Esophagus squamous epithelium (tissue), 4 donors: ENCODE measurements at regions not wholly inside any gene's neighbourhood (a gene's known extent, or its start where the extent isn't known, plus 50 kb on each side); places are given as distances from the start of the nearest gene placed in this dataset.

ENCODE experiments used
- CTCF ChIP-seq, 6 experiments: fragments of 450-650 bp in 4 of 6; fragments of 200-600 bp in 2 of 6; sonication (generic) in 2 of 6; IDR thresholded peaks; one replicate each; pipeline ENCODE4 v1.5.1; 2016 to 2019; ENCODE audit warnings: antibody characterized with exemption in 6 of 6, mild to moderate bottlenecking in 4 of 6, moderate library complexity in 4 of 6
- POLR2A ChIP-seq, 4 donors: fragments of 450-650 bp; IDR thresholded peaks; one replicate each; pipeline ENCODE4 v1.6.1; 2017; ENCODE audit warnings: antibody characterized with exemption in 4 of 4, mild to moderate bottlenecking in 4 of 4, moderate library complexity in 3 of 4

- TF ChIP-seq POLR2A (IDR thresholded peaks at IDR 0.05) = no peak
- TF ChIP-seq CTCF (IDR thresholded peaks at IDR 0.05) = no peak
Measured at GRCh38 chr13:21929400-21929799, 258.5 kb downstream of the FGF9 start.
